ENCODE measurements at regions not wholly inside any gene's neighbourhood (a gene's known extent, or its start where the extent isn't known, plus 50 kb on each side); places are given as distances from the start of the nearest gene placed in this dataset.

DNA sequence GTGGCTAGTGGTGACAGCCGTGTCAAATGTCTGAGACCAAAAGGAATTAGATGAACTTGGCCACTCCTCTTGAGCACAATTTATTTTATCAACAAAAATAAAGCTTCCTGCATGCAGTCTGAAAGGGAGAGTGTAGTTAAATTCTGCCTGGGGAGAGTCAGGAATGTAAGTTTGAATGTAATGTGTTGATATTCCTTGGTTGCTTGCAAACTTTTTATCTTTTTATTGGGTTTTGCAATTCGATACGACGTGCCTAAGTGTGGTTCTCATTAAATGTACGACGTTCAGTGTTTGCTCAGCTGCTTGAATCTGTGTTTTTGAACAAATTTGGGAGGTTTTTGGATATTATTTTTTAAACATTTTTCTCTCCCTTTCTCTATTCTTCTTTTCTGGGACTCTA is 839.9 kb downstream of the CCSER2 start:
- in situ Hi-C loops (cut with HindIII; ENCODE audit: low sequenced_read_pairs), result no loop called here
- no peak for DNase-seq (ENCODE audit: low read depth)
- TF ChIP-seq, protein P1, sequence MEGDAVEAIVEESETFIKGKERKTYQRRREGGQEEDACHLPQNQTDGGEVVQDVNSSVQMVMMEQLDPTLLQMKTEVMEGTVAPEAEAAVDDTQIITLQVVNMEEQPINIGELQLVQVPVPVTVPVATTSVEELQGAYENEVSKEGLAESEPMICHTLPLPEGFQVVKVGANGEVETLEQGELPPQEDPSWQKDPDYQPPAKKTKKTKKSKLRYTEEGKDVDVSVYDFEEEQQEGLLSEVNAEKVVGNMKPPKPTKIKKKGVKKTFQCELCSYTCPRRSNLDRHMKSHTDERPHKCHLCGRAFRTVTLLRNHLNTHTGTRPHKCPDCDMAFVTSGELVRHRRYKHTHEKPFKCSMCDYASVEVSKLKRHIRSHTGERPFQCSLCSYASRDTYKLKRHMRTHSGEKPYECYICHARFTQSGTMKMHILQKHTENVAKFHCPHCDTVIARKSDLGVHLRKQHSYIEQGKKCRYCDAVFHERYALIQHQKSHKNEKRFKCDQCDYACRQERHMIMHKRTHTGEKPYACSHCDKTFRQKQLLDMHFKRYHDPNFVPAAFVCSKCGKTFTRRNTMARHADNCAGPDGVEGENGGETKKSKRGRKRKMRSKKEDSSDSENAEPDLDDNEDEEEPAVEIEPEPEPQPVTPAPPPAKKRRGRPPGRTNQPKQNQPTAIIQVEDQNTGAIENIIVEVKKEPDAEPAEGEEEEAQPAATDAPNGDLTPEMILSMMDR (IDR thresholded peaks at IDR 0.05; ENCODE audit: low read depth, low read length, missing control alignments), result no peak
- no peak overlapping the region for H3K4me3 ChIP-seq (ENCODE audit: low read depth, low read length)

DNA sequence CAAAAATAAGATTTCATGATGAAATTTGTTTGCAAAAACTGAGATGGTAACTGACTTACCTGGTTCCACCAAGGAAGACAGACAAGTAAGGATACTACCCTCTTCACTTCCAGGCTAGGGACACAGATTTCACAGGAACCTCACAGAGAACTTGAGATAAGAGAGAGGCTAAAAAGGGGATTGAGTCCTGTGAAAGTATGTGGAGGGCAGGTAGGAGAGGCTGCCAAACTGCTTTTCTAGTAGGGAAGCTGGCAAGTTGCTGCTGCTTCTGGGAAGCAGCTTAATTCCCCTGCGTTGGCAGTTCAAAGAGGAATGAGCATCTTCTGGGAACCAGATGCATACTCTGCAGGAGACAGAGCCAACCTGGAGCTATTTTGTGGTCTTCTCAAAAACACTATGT is 841.6 kb downstream of the CCSER2 start:
- no peak overlapping the region for H3K4me3 ChIP-seq (ENCODE audit: low read depth, low read length)
- in situ Hi-C loops (cut with HindIII; ENCODE audit: low sequenced_read_pairs), result no loop called here
- TF ChIP-seq, protein P1 (IDR thresholded peaks at IDR 0.05; ENCODE audit: low read depth, low read length, missing control alignments), result no peak
- DNase-seq (ENCODE audit: low read depth), result no peak

DNA sequence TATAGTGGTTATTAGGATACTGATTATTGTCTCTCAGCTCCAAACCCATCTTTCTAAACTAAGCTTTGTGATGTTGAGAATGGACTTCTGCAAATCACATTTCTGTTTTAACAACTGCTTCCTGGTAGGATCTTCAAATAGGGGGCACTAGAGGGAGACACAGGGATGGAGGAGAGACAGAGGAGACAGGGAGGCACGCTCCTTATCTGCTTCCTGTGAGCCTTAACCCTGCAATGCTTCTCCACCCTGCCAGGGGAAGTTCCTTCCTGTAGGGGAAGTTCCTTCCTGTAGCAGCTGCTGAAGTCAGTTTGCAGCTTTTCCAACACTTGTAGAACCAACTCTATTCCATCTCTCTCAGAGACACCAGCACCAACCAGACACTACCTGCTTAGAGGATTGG is 847.2 kb downstream of the CCSER2 start:
- TF ChIP-seq, protein P1 (IDR thresholded peaks at IDR 0.05; ENCODE audit: low read depth, low read length, missing control alignments), result no peak
- no peak for DNase-seq (ENCODE audit: low read depth)
- H3K4me3 ChIP-seq (ENCODE audit: low read depth, low read length), result no peak overlapping the region
- in situ Hi-C loops (cut with HindIII; ENCODE audit: low sequenced_read_pairs), result no loop called here

DNA sequence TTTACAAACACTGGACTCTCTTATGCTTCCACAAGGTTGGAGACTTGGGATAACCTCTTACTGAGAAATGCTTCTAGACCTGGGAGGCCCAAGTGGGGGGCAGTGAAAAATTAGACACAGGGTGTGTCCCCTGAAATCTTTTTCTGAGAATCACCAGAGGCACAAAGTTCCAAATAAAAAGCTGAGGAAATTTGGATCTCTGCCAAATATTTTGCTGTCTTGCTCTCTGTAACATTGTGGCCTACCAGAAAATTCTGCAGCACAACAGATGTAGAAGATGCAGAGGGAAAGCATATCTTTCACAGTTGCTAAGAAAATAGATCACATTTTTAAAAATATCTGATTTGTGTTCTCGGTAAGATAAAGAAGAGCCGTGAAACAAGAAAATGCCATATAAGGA is 849.4 kb downstream of the CCSER2 start:
- no peak for DNase-seq (ENCODE audit: low read depth)
- no peak overlapping the region for H3K4me3 ChIP-seq (ENCODE audit: low read depth, low read length)
- TF ChIP-seq, protein P1 (IDR thresholded peaks at IDR 0.05; ENCODE audit: low read depth, low read length, missing control alignments), result no peak
- in situ Hi-C loops (cut with HindIII; ENCODE audit: low sequenced_read_pairs), result no loop called here

DNA sequence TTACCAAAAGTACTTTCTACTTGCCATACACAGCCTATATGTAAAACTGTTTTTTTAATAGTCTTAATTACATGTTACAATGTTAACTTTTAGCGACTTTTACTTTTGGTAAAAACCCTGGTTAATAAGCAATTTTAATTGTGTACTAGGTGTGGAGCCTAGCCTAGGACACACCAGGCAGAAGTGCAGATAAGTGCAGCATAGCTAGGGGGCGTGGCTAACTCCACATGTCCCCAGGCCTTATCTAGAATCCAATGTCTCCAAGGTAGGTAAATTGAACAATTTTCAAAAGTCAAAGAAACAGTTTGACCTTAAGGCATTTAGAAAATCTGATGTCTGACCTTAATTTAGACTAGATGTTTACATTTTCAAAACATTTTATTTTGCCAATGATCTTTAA is 858.7 kb downstream of the CCSER2 start:
- in situ Hi-C loops (cut with HindIII; ENCODE audit: low sequenced_read_pairs), result no loop called here
- no peak overlapping the region for H3K4me3 ChIP-seq (ENCODE audit: low read depth, low read length)
- TF ChIP-seq, protein P1 (IDR thresholded peaks at IDR 0.05; ENCODE audit: low read depth, low read length, missing control alignments), result no peak
- DNase-seq (ENCODE audit: low read depth), result no peak

DNA sequence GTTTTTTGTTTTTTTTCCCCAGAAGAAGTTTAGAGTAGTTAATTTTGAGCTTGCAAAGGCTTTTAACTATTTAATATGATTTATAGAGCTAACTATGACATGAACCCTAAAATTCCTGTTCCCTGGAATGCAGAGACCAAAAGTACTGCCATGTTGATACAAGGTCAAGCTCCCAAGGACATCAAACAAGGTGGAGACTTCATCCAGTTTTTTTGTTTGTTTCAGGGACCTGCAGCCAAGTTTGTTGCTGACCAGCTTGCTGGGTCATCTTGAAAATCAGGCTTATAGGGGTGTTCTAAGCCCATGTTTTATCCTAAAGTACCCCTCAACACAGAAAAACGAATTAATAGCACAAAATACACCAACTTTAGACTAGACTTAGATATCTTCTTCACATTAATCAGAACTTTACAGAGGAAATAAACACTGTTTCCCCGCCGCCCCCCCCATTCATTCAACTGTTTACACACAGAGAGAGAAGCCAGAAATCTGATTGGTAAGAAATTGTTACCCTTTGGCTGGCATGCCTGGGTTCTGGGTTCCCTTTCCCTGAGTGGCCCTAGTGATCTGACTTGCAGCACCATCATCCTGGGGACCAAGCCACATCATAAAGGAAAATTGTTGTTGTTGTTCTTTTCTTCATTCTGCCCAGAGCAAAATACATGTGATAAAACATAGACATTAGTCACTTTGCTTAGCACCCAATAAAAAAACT is 860.5 kb downstream of the CCSER2 start:
- in situ Hi-C loops (cut with HindIII; ENCODE audit: low sequenced_read_pairs), result no loop called here
- DNase-seq (ENCODE audit: low read depth), result no peak
- TF ChIP-seq, protein P1 (IDR thresholded peaks at IDR 0.05; ENCODE audit: low read depth, low read length, missing control alignments), result no peak
- no peak overlapping the region for H3K4me3 ChIP-seq (ENCODE audit: low read depth, low read length)

All from astrocyte of the cerebellum (primary cell).